Naive thymus-derived CD4-positive, alpha-beta T cell (primary cell): ENCODE measurements at regions not wholly inside any gene's neighbourhood (a gene's known extent, or its start where the extent isn't known, plus 50 kb on each side); places are given as distances from the start of the nearest gene placed in this dataset.

Source experiments
- ATAC-seq: fragments of 150-1000 bp; cut with Tn5 transposase; 2 replicates; pipeline ENCODE4 v1.10.0; 2021; ENCODE audit warnings: mild to moderate bottlenecking, moderate library complexity
- CTCF ChIA-PET: fragments of 350-600 bp; sonication (Branson Sonifier 250); formaldehyde crosslinking; loops from one replicate; lab custom pipeline; 2021; ENCODE audit warnings: antibody characterized with exemption; lab: Charles Lee
- POLR2A ChIA-PET: fragments of 350-600 bp; sonication (Branson Sonifier 250); formaldehyde crosslinking; loops from one replicate; lab custom pipeline; 2021; ENCODE audit warnings: antibody characterized with exemption, inconsistent platforms; lab: Charles Lee
- DNase-seq, 9 donors: peaks; one replicate each; pipeline versions ENCODE4 v3.0.0 to v3.0.0-alpha.2; 2020 to 2022; ENCODE audit warnings: mixed read lengths in 1 of 9
- H3K27ac ChIP-seq: one replicate; pipeline ENCODE4 v1.7.0; 2013; ENCODE audit warnings: mild to moderate bottlenecking, low read depth, low read length, moderate library complexity
- H3K27me3 ChIP-seq, 2 donors: one replicate each; pipeline ENCODE4 v1.7.0; 2013; ENCODE audit warnings: low read length in 2 of 2, mild to moderate bottlenecking in 2 of 2, moderate library complexity in 2 of 2; ENCODE audit not compliant: control insufficient read depth in 2 of 2, insufficient read depth in 2 of 2
- H3K36me3 ChIP-seq, 3 experiments: 1 replicate in 2 of 3; 2 replicates in 1 of 3; pipeline ENCODE4 v1.7.0; 2013; ENCODE audit warnings: low read length in 3 of 3, mild to moderate bottlenecking in 3 of 3, moderate library complexity in 1 of 3; ENCODE audit not compliant: insufficient read depth in 3 of 3, control insufficient read depth in 2 of 3
- H3K4me1 ChIP-seq, 2 donors: one replicate each; pipeline ENCODE4 v1.7.0; 2013; ENCODE audit warnings: low read length in 2 of 2, mild to moderate bottlenecking in 2 of 2, moderate library complexity in 1 of 2; ENCODE audit not compliant: control insufficient read depth in 2 of 2, insufficient read depth in 2 of 2
- H3K4me3 ChIP-seq: 2 replicates; pipeline ENCODE4 v1.7.0; 2013; ENCODE audit warnings: mild to moderate bottlenecking, low read length
- H3K9me3 ChIP-seq, 3 experiments: 1 replicate in 2 of 3; 2 replicates in 1 of 3; pipeline ENCODE4 v1.7.0; 2013; ENCODE audit warnings: low read length in 3 of 3; ENCODE audit not compliant: control insufficient read depth in 2 of 3
- H3K27ac Mint-ChIP-seq, 9 donors: one replicate each; pipeline ENCODE4 v1.8.0; 2020 to 2022; ENCODE audit warnings: mixed read lengths in 9 of 9, mild to moderate bottlenecking in 8 of 9, moderate library complexity in 5 of 9, inconsistent platforms in 2 of 9
- H3K27me3 Mint-ChIP-seq, 5 donors: one replicate each; pipeline ENCODE4 v1.8.0; 2021 to 2022; ENCODE audit warnings: mixed read lengths in 5 of 5, mild to moderate bottlenecking in 1 of 5
- H3K36me3 Mint-ChIP-seq, 5 donors: one replicate each; pipeline ENCODE4 v1.8.0; 2020 to 2022; ENCODE audit warnings: mixed read lengths in 5 of 5, mild to moderate bottlenecking in 3 of 5, inconsistent platforms in 1 of 5
- H3K4me1 Mint-ChIP-seq, 7 donors: one replicate each; pipeline ENCODE4 v1.8.0; 2020 to 2022; ENCODE audit warnings: mixed read lengths in 7 of 7, mild to moderate bottlenecking in 3 of 7, inconsistent platforms in 1 of 7
- H3K4me3 Mint-ChIP-seq, 10 donors: one replicate each; pipeline ENCODE4 v1.8.0; 2020 to 2022; ENCODE audit warnings: mild to moderate bottlenecking in 10 of 10, mixed read lengths in 10 of 10, moderate library complexity in 6 of 10, inconsistent platforms in 2 of 10
- H3K9me3 Mint-ChIP-seq, 11 donors: one replicate each; pipeline ENCODE4 v1.8.0; 2020 to 2022; ENCODE audit warnings: mixed read lengths in 11 of 11, mild to moderate bottlenecking in 4 of 11, inconsistent platforms in 1 of 11, moderate library complexity in 1 of 11
- intact Hi-C, 2 donors: fragments of 100-400 bp; cut with micrococcal nuclease; formaldehyde crosslinking; loops; one replicate each; pipeline ENCODE4 v1.15.1; 2023

GRCh38 chr4:120238277-120238973 lies 171.8 kb upstream of the MAD2L1 start:
- DNase-seq = no peak
- Histone ChIP-seq H3K36me3 (no peaks in the 10 kb centered on the region), H3K27ac (no peak overlapping the region), H3K27me3 (peaks cover 0 to 3% of the 10 kb centered on the region in 2 donors), H3K9me3 (no peaks in the 10 kb centered on the region), H3K4me1 (no peaks in the 10 kb centered on the region), H3K4me3 (no peak overlapping the region)
- Mint-ChIP-seq H3K9me3 (no peaks in the 10 kb centered on the region), H3K27ac (no peak overlapping the region), H3K27me3 (peaks cover 0 to 12% (median 0%) of the 10 kb centered on the region in 5 donors), H3K4me3 (no peak overlapping the region), H3K4me1 (no peaks in the 10 kb centered on the region), H3K36me3 (no peaks in the 10 kb centered on the region)
- ATAC-seq = no peak
- POLR2A ChIA-PET = no interaction called here
- CTCF ChIA-PET = no interaction called here
- intact Hi-C loops = no loop called here

- Mint-ChIP-seq H3K27me3 (peaks cover 0 to 12% (median 0%) of the 10 kb centered on the region in 5 donors), H3K36me3 (no peaks in the 10 kb centered on the region), H3K4me3 (no peak overlapping the region), H3K9me3 (peaks cover 0 to 2% (median 0%) of the 10 kb centered on the region in 11 donors), H3K4me1 (peaks cover 0 to 1% (median 0%) of the 10 kb centered on the region in 7 donors), H3K27ac (no peak overlapping the region)
- H3K9me3 ChIP-seq = no peaks in the 10 kb centered on the region
- H3K27me3 ChIP-seq = peaks cover 0 to under 1% of the 10 kb centered on the region in 2 donors
- no peak overlapping the region for H3K27ac ChIP-seq
- no peaks in the 10 kb centered on the region for H3K4me1 ChIP-seq
- ChIA-PET POLR2A (no interaction called here), CTCF (no interaction called here)
- ATAC-seq (no peak), DNase-seq (no peak)
- H3K4me3 ChIP-seq = no peak overlapping the region
- intact Hi-C loops = no loop called here
- H3K36me3 ChIP-seq = no peaks in the 10 kb centered on the region
Measured at GRCh38 chr4:120236873-120237272, 170.2 kb upstream of the MAD2L1 start.

- intact Hi-C loops = no loop called here
- H3K27me3 ChIP-seq = peaks cover 0 to 3% of the 10 kb centered on the region in 2 donors
- no peaks in the 10 kb centered on the region for H3K4me1 ChIP-seq
- CTCF ChIA-PET = no interaction called here
- no peaks in the 10 kb centered on the region for H3K9me3 ChIP-seq
- H3K36me3 Mint-ChIP-seq = no peaks in the 10 kb centered on the region
- H3K4me3 ChIP-seq = no peak overlapping the region
- ATAC-seq (no peak), DNase-seq (no peak)
- H3K27me3 Mint-ChIP-seq = peaks cover 0 to 15% (median 4%) of the 10 kb centered on the region in 5 donors
- POLR2A ChIA-PET = no interaction called here
- H3K27ac Mint-ChIP-seq = no peak overlapping the region
- H3K27ac ChIP-seq = no peak overlapping the region
- H3K36me3 ChIP-seq = no peaks in the 10 kb centered on the region
- H3K9me3 Mint-ChIP-seq = peaks cover 0 to 3% (median 0%) of the 10 kb centered on the region in 11 donors
- H3K4me3 Mint-ChIP-seq = no peak overlapping the region
- peaks cover 0 to 1% (median 0%) of the 10 kb centered on the region in 7 donors for H3K4me1 Mint-ChIP-seq
Measured at GRCh38 chr4:120232050-120232449, 165.4 kb upstream of the MAD2L1 start.

- H3K4me3 Mint-ChIP-seq = no peak overlapping the region
- Histone ChIP-seq H3K27me3 (peaks cover 0 to 3% of the 10 kb centered on the region in 2 donors), H3K9me3 (no peaks in the 10 kb centered on the region), H3K4me3 (no peak overlapping the region), H3K4me1 (no peaks in the 10 kb centered on the region), H3K36me3 (no peaks in the 10 kb centered on the region), H3K27ac (no peak overlapping the region)
- ChIA-PET POLR2A (no interaction called here), CTCF (no interaction called here)
- H3K9me3 Mint-ChIP-seq = peaks cover 0 to 3% (median 0%) of the 10 kb centered on the region in 11 donors
- intact Hi-C loops = no loop called here
- ATAC-seq = no peak
- no peaks in the 10 kb centered on the region for H3K36me3 Mint-ChIP-seq
- no peak for DNase-seq
- H3K4me1 Mint-ChIP-seq = no peaks in the 10 kb centered on the region
- H3K27ac Mint-ChIP-seq = no peak overlapping the region
- peaks cover 2 to 20% (median 4%) of the 10 kb centered on the region in 5 donors for H3K27me3 Mint-ChIP-seq
Measured at GRCh38 chr4:120228086-120228485, 161.4 kb upstream of the MAD2L1 start.

- Mint-ChIP-seq H3K27ac (no peak overlapping the region), H3K36me3 (no peaks in the 10 kb centered on the region), H3K9me3 (peaks cover 0 to 3% (median 0%) of the 10 kb centered on the region in 11 donors), H3K27me3 (peaks cover 2 to 22% (median 4%) of the 10 kb centered on the region in 5 donors), H3K4me3 (no peak overlapping the region), H3K4me1 (no peaks in the 10 kb centered on the region)
- Histone ChIP-seq H3K27me3 (peaks cover 0 to 3% of the 10 kb centered on the region in 2 donors), H3K4me1 (no peaks in the 10 kb centered on the region), H3K9me3 (no peaks in the 10 kb centered on the region), H3K36me3 (no peaks in the 10 kb centered on the region), H3K27ac (no peak overlapping the region), H3K4me3 (no peak overlapping the region)
- DNase-seq = no peak
- ChIA-PET POLR2A (no interaction called here), CTCF (no interaction called here)
- ATAC-seq = no peak
- intact Hi-C loops = no loop called here
Measured at GRCh38 chr4:120227554-120227953, 160.9 kb upstream of the MAD2L1 start.

DNA sequence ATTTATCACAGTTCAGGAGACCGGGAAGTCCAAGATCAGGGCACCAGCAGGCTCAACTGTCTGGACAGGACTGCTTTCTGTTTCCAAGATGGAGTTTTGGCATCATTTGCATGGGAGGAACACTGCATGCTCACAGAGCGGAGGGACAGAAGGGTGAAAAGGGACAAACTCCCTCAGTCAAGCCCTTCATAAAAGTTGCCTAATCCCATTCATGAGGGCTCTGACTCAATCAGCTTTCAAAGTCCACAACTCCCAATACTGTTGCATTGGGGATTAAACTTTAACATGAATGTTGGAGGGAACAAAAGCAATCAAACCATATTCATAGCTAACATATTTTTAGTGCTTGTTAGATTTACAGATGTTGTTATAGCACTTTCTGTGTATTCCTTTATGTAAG lies 158.9 kb upstream of the MAD2L1 start:
- H3K27me3 ChIP-seq = peaks cover 0 to 3% of the 10 kb centered on the region in 2 donors
- ATAC-seq = no peak
- ChIA-PET POLR2A (no interaction called here), CTCF (no interaction called here)
- Mint-ChIP-seq H3K27me3 (peaks cover 4 to 26% (median 9%) of the 10 kb centered on the region in 5 donors), H3K9me3 (peaks cover 0 to 6% (median 0%) of the 10 kb centered on the region in 11 donors), H3K27ac (no peak overlapping the region), H3K36me3 (no peaks in the 10 kb centered on the region), H3K4me3 (no peak overlapping the region), H3K4me1 (no peaks in the 10 kb centered on the region)
- H3K4me3 ChIP-seq = no peak overlapping the region
- no peaks in the 10 kb centered on the region for H3K9me3 ChIP-seq
- H3K27ac ChIP-seq = no peak overlapping the region
- no peaks in the 10 kb centered on the region for H3K36me3 ChIP-seq
- DNase-seq = no peak
- H3K4me1 ChIP-seq = no peaks in the 10 kb centered on the region
- intact Hi-C loops = no loop called here

- no peak overlapping the region for H3K27ac Mint-ChIP-seq
- H3K4me1 Mint-ChIP-seq = no peaks in the 10 kb centered on the region
- no peak overlapping the region for H3K4me3 Mint-ChIP-seq
- ATAC-seq = no peak
- ChIA-PET POLR2A (no interaction called here), CTCF (no interaction called here)
- DNase-seq = no peak
- peaks cover 0 to 14% (median 4%) of the 10 kb centered on the region in 11 donors for H3K9me3 Mint-ChIP-seq
- peaks cover 0 to 4% (median 0%) of the 10 kb centered on the region in 5 donors for H3K36me3 Mint-ChIP-seq
- Histone ChIP-seq H3K4me3 (no peak overlapping the region), H3K4me1 (no peaks in the 10 kb centered on the region), H3K9me3 (no peaks in the 10 kb centered on the region), H3K36me3 (no peaks in the 10 kb centered on the region), H3K27me3 (no peaks in the 10 kb centered on the region), H3K27ac (no peak overlapping the region)
- intact Hi-C loops = no loop called here
- H3K27me3 Mint-ChIP-seq = peaks cover 0 to 42% (median 17%) of the 10 kb centered on the region in 5 donors
Measured at GRCh38 chr4:120218981-120219380, 152.3 kb upstream of the MAD2L1 start.
